ENCODE measurements at regions not wholly inside any gene's neighbourhood (a gene's known extent, or its start where the extent isn't known, plus 50 kb on each side); places are given as distances from the start of the nearest gene placed in this dataset.

- H3K4me3 ChIP-seq (ENCODE audit: low read length in 3 of 3) = no peak overlapping the region
- H3K27me3 ChIP-seq (ENCODE audit: control insufficient read depth, insufficient read depth, low read length) = no peaks in the 10 kb centered on the region
- H3K9me3 ChIP-seq (ENCODE audit: control insufficient read depth in 2 of 3, insufficient read depth in 1 of 3, low read length in 3 of 3) = no peaks in the 10 kb centered on the region
- no peaks in the 10 kb centered on the region for H3K4me1 ChIP-seq (ENCODE audit: control insufficient read depth in 2 of 3, insufficient read depth in 2 of 3, low read depth in 1 of 3, low read length in 3 of 3)
- FAIRE-seq (no peak), DNase-seq (no peak)
- TF ChIP-seq CTCF (IDR thresholded peaks at IDR 0.05; ENCODE audit: borderline replicate concordance, extremely low read depth, insufficient read depth) = no peak
- H3K27ac ChIP-seq (ENCODE audit: low read depth in 2 of 2, low read length in 2 of 2) = no peak overlapping the region
- intact Hi-C loops (cut with DNase I) = no loop called here
- H3K36me3 ChIP-seq (ENCODE audit: control insufficient read depth in 2 of 3, insufficient read depth in 3 of 3, low read length in 3 of 3) = no peaks in the 10 kb centered on the region
- H3K9ac ChIP-seq (ENCODE audit: low read length in 3 of 3) = no peak overlapping the region
Measured at GRCh38 chr14:83828406-83828805, 1701.5 kb upstream of the FLRT2 start.

- H3K9ac ChIP-seq (ENCODE audit: low read length in 3 of 3) = no peak overlapping the region
- no peak overlapping the region for H3K27ac ChIP-seq (ENCODE audit: low read depth in 2 of 2, low read length in 2 of 2)
- FAIRE-seq = no peak
- H3K4me3 ChIP-seq (ENCODE audit: low read length in 3 of 3) = no peak overlapping the region
- no peaks in the 10 kb centered on the region for H3K4me1 ChIP-seq (ENCODE audit: control insufficient read depth in 2 of 3, insufficient read depth in 2 of 3, low read depth in 1 of 3, low read length in 3 of 3)
- no peaks in the 10 kb centered on the region for H3K36me3 ChIP-seq (ENCODE audit: control insufficient read depth in 2 of 3, insufficient read depth in 3 of 3, low read length in 3 of 3)
- intact Hi-C loops (cut with DNase I) = no loop called here
- no peak for DNase-seq
- no peaks in the 10 kb centered on the region for H3K27me3 ChIP-seq (ENCODE audit: control insufficient read depth, insufficient read depth, low read length)
- no peaks in the 10 kb centered on the region for H3K9me3 ChIP-seq (ENCODE audit: control insufficient read depth in 2 of 3, insufficient read depth in 1 of 3, low read length in 3 of 3)
- TF ChIP-seq CTCF (IDR thresholded peaks at IDR 0.05; ENCODE audit: borderline replicate concordance, extremely low read depth, insufficient read depth) = no peak
Measured at GRCh38 chr14:83830316-83830715, 1699.6 kb upstream of the FLRT2 start.

GRCh38 chr14:83838226-83838625 is 1691.7 kb upstream of the FLRT2 start:
- H3K4me1 ChIP-seq (ENCODE audit: control insufficient read depth in 2 of 3, insufficient read depth in 2 of 3, low read depth in 1 of 3, low read length in 3 of 3) = no peaks in the 10 kb centered on the region
- TF ChIP-seq CTCF (IDR thresholded peaks at IDR 0.05; ENCODE audit: borderline replicate concordance, extremely low read depth, insufficient read depth) = no peak
- FAIRE-seq (no peak), DNase-seq (no peak)
- no peaks in the 10 kb centered on the region for H3K36me3 ChIP-seq (ENCODE audit: control insufficient read depth in 2 of 3, insufficient read depth in 3 of 3, low read length in 3 of 3)
- no peak overlapping the region for H3K27ac ChIP-seq (ENCODE audit: low read depth in 2 of 2, low read length in 2 of 2)
- no peak overlapping the region for H3K4me3 ChIP-seq (ENCODE audit: low read length in 3 of 3)
- no peaks in the 10 kb centered on the region for H3K27me3 ChIP-seq (ENCODE audit: control insufficient read depth, insufficient read depth, low read length)
- intact Hi-C loops (cut with DNase I) = no loop called here
- H3K9ac ChIP-seq (ENCODE audit: low read length in 3 of 3) = no peak overlapping the region
- no peaks in the 10 kb centered on the region for H3K9me3 ChIP-seq (ENCODE audit: control insufficient read depth in 2 of 3, insufficient read depth in 1 of 3, low read length in 3 of 3)

- no peaks in the 10 kb centered on the region for H3K36me3 ChIP-seq (ENCODE audit: control insufficient read depth in 2 of 3, insufficient read depth in 3 of 3, low read length in 3 of 3)
- no peak overlapping the region for H3K9ac ChIP-seq (ENCODE audit: low read length in 3 of 3)
- H3K27ac ChIP-seq (ENCODE audit: low read depth in 2 of 2, low read length in 2 of 2) = no peak overlapping the region
- no peaks in the 10 kb centered on the region for H3K9me3 ChIP-seq (ENCODE audit: control insufficient read depth in 2 of 3, insufficient read depth in 1 of 3, low read length in 3 of 3)
- no peaks in the 10 kb centered on the region for H3K27me3 ChIP-seq (ENCODE audit: control insufficient read depth, insufficient read depth, low read length)
- intact Hi-C loops (cut with DNase I) = no loop called here
- no peak overlapping the region for H3K4me3 ChIP-seq (ENCODE audit: low read length in 3 of 3)
- H3K4me1 ChIP-seq (ENCODE audit: control insufficient read depth in 2 of 3, insufficient read depth in 2 of 3, low read depth in 1 of 3, low read length in 3 of 3) = no peaks in the 10 kb centered on the region
- no peak for TF ChIP-seq CTCF (IDR thresholded peaks at IDR 0.05; ENCODE audit: borderline replicate concordance, extremely low read depth, insufficient read depth)
- DNase-seq (no peak), FAIRE-seq (no peak)
Measured at GRCh38 chr14:83842547-83842946, 1687.4 kb upstream of the FLRT2 start.

Data from kidney (tissue), 13 donors.